PC-9 (cell line): ENCODE measurements at regions not wholly inside any gene's neighbourhood (a gene's known extent, or its start where the extent isn't known, plus 50 kb on each side); places are given as distances from the start of the nearest gene placed in this dataset.

Source experiments
- BruUV-seq: library from RNA; stranded (reverse); fragments of 400-500 nt; replicated peaks from 2 replicates; lab custom pipeline; 2021; lab: Mats Ljungman, UMichigan
- CTCF ChIA-PET: fragments of 300-600 bp; sonication (Branson Sonifier 250); formaldehyde crosslinking; loops from one replicate; lab custom pipeline; 2022; ENCODE audit warnings: antibody characterized with exemption; lab: Charles Lee
- POLR2A ChIA-PET: fragments of 300-600 bp; sonication (Branson Sonifier 250); formaldehyde crosslinking; loops from one replicate; lab custom pipeline; 2022; ENCODE audit warnings: antibody characterized with exemption; ENCODE audit not compliant: unreplicated experiment; lab: Charles Lee
- DNase-seq, 2 experiments: peaks; one replicate each; pipeline versions ENCODE4 v3.0.0 to v3.0.0-alpha.2; 2015 to 2022; ENCODE audit warnings: mixed read lengths in 1 of 2
- H2AFZ ChIP-seq: fragments of 200-600 bp; sonication (generic); 2 replicates; pipeline ENCODE4 v1.8.1; 2017; ENCODE audit warnings: antibody characterized with exemption
- H3F3A ChIP-seq: fragments of 200-600 bp; sonication (generic); 2 replicates; pipeline ENCODE4 v1.8.1; 2017; ENCODE audit warnings: antibody characterized with exemption, mild to moderate bottlenecking, low read depth; ENCODE audit not compliant: insufficient read depth
- H3K27ac ChIP-seq: fragments of 200-600 bp; sonication (generic); 2 replicates; pipeline ENCODE4 v1.6.1; 2016; ENCODE audit warnings: mixed run types
- H3K27me3 ChIP-seq: fragments of 200-600 bp; sonication (generic); 2 replicates; pipeline ENCODE4 v1.6.1; 2016; ENCODE audit warnings: low read depth, mixed run types; ENCODE audit not compliant: insufficient read depth
- H3K36me3 ChIP-seq: fragments of 200-600 bp; sonication (generic); 2 replicates; pipeline ENCODE4 v1.6.1; 2016; ENCODE audit warnings: low read depth, mixed run types
- H3K4me1 ChIP-seq: fragments of 200-600 bp; sonication (generic); replicated peaks from 2 replicates; pipeline ENCODE4 v1.6.1; 2016; ENCODE audit warnings: mixed run types; ENCODE audit not compliant: insufficient read depth
- H3K4me2 ChIP-seq: fragments of 200-600 bp; sonication (generic); 2 replicates; pipeline ENCODE4 v1.6.1; 2017; ENCODE audit warnings: mixed run types
- H3K4me3 ChIP-seq: fragments of 200-600 bp; sonication (generic); 2 replicates; pipeline ENCODE4 v1.6.1; 2016; ENCODE audit warnings: mixed run types
- H3K79me2 ChIP-seq: fragments of 200-600 bp; sonication (generic); 2 replicates; pipeline ENCODE4 v1.6.1; 2017; ENCODE audit warnings: low read depth, mixed run types
- H3K9me2 ChIP-seq: fragments of 200-600 bp; sonication (generic); 2 replicates; pipeline ENCODE4 v1.8.1; 2017; ENCODE audit warnings: mild to moderate bottlenecking; ENCODE audit not compliant: insufficient read depth
- H3K9me3 ChIP-seq: fragments of 200-600 bp; sonication (generic); 2 replicates; pipeline ENCODE4 v1.8.1; 2016; ENCODE audit warnings: low read depth; ENCODE audit not compliant: insufficient read depth
- H4K20me1 ChIP-seq: fragments of 200-600 bp; sonication (generic); 2 replicates; pipeline ENCODE4 v1.8.1; 2017; ENCODE audit not compliant: insufficient read depth
- CTCF ChIP-seq: fragments of 200-600 bp; sonication (generic); conservative IDR thresholded peaks from 2 replicates; pipeline ENCODE4 v1.6.1; 2017; ENCODE audit warnings: mixed run types, antibody characterized with exemption, mild to moderate bottlenecking, moderate library complexity
- EZH2 ChIP-seq: fragments of 200-600 bp; sonication (generic); IDR thresholded peaks from 2 replicates; pipeline ENCODE4 v1.8.0; 2017; ENCODE audit warnings: antibody characterized with exemption, low read depth
- intact Hi-C: fragments of 100-400 bp; cut with micrococcal nuclease; formaldehyde crosslinking; loops from one replicate; pipeline ENCODE4 v1.10.0; 2022; ENCODE audit not compliant: unreplicated experiment

DNA sequence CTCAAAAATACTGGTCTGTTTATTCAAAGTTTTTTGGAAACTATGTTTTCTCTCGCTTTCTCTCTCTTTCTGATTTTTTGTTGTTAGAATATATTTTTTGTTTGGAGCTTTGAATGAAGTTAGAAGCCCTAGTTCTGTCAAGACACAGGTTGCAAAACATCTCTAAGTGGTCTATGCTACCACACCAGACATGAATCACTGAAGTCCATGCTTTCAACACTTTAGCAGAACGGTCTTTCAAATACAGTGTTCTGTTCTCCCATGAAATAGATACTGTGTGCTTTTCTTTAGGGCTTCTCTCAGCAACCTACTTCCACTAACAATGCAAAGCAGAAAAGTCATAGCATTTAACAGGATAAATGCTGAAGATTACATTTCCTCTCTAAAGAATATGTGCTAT is 392.5 kb downstream of the TMEM167A start:
- Histone ChIP-seq H3K27me3 (no peaks in the 10 kb centered on the region), H3K4me3 (no peak overlapping the region), H3K79me2 (no peaks in the 10 kb centered on the region), H2AFZ (no peak overlapping the region), H3K9me2 (peaks cover 12% of the 10 kb centered on the region; the same call in 1 of the 2 replicates), H4K20me1 (no peaks in the 10 kb centered on the region), H3K4me2 (no peak overlapping the region), H3K27ac (no peak overlapping the region), H3K36me3 (no peaks in the 10 kb centered on the region), H3K4me1 (no peaks in the 10 kb centered on the region), H3K9me3 (no peaks in the 10 kb centered on the region), H3F3A (no peaks in the 10 kb centered on the region)
- CTCF ChIA-PET: no interaction called here
- no peak for DNase-seq
- intact Hi-C loops: no loop called here
- POLR2A ChIA-PET: no interaction called here
- TF ChIP-seq EZH2: no peak
- no peak for TF ChIP-seq CTCF
- no TSS peak for BruUV-seq

DNA sequence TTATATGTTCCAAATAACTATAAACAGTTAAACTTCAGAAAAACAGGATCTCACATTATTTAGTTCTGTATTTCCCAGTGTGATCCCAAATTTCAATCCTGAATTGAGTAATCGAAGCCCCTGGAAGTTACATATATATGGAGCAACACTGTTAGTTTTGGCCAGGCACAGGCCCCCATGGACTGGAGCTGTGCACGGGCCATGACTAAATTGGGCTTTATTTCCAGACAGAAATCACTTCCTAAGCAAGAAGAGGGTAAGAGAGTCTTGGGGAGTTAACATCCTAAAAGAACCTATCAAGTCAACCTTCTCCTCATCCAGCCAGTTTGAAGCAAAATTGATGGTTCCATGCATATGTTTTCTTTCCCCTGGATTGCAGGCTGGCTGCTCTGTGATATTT is 393.0 kb downstream of the TMEM167A start:
- Histone ChIP-seq H3K79me2 (no peaks in the 10 kb centered on the region), H3K27me3 (no peaks in the 10 kb centered on the region), H3K4me3 (no peak overlapping the region), H3K9me3 (no peaks in the 10 kb centered on the region), H3K4me2 (no peak overlapping the region), H2AFZ (no peak overlapping the region), H4K20me1 (no peaks in the 10 kb centered on the region), H3K36me3 (no peaks in the 10 kb centered on the region), H3K27ac (no peak overlapping the region), H3K4me1 (no peaks in the 10 kb centered on the region), H3F3A (no peaks in the 10 kb centered on the region), H3K9me2 (peaks cover 12% of the 10 kb centered on the region; the same call in 1 of the 2 replicates)
- no peak for DNase-seq
- ChIA-PET CTCF (no interaction called here), POLR2A (no interaction called here)
- BruUV-seq: no TSS peak
- TF ChIP-seq CTCF (no peak), EZH2 (no peak)
- intact Hi-C loops: no loop called here

DNA sequence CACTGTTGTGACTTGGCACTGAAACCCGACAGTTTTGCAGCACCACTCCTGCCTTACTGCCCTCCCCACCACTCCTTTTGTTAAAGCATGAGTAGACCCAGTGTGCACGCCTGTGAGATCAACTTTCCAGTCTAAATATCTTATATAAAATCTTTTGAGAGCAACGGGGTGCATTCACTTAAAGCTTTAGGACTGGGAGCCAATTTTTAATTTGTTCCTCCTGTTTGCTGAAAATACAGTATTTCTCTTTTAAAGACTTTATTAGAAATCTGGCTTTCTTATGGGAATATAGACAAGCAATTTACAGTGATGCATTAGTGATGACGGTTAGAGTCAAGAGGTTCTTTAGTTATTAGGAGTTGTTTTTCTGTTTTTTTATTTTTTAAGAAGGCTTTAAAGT is 397.5 kb downstream of the TMEM167A start:
- TF ChIP-seq EZH2: no peak
- TF ChIP-seq CTCF: no peak

More for the DNA sequence above, 397.5 kb downstream of the TMEM167A start:
- Histone ChIP-seq H3K36me3 (no peaks in the 10 kb centered on the region), H3K27me3 (no peaks in the 10 kb centered on the region), H4K20me1 (no peaks in the 10 kb centered on the region), H3F3A (no peaks in the 10 kb centered on the region), H2AFZ (no peak overlapping the region), H3K4me2 (no peak overlapping the region), H3K79me2 (no peaks in the 10 kb centered on the region), H3K4me3 (no peak overlapping the region), H3K9me3 (no peaks in the 10 kb centered on the region), H3K9me2 (peaks cover 12% of the 10 kb centered on the region; the same call in 1 of the 2 replicates), H3K27ac (no peak overlapping the region), H3K4me1 (no peaks in the 10 kb centered on the region)
- DNase-seq: no peak
- CTCF ChIA-PET: no interaction called here
- POLR2A ChIA-PET: no interaction called here
- no TSS peak for BruUV-seq
- intact Hi-C loops: no loop called here
